Skeletal muscle cell (primary cell): ENCODE measurements at regions not wholly inside any gene's neighbourhood (a gene's known extent, or its start where the extent isn't known, plus 50 kb on each side); places are given as distances from the start of the nearest gene placed in this dataset.

Source experiments
- DNase-seq: peaks from one replicate; pipeline ENCODE4 v3.0.0-alpha.2; 2010; ENCODE audit warnings: low read depth
- H3K4me3 ChIP-seq: 2 replicates; pipeline ENCODE4 v1.5.1; 2011; ENCODE audit warnings: low read depth, mild to moderate bottlenecking, control low read depth, low read length, moderate library complexity

DNA sequence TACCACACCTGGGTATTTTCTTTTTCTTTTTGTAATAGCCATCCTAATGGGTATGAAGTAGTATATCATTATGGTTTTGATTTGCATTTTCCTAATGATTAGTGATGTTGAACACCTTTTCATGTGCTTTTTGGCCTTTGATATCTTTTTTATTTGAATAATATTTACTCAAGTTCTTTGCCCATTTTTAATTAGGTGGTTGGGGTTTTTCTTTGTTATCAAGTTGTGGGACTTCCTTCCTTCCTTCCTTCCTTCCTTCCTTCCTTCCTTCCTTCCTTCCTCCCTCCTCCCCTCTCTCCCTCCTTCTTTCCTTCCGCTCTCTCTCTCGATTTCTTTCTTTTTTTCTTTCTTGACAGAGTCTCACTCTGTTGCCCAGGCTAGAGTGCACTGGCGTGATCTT, 75.0 kb upstream of the PDGFD start:
- no peak for DNase-seq
- H3K4me3 ChIP-seq, result no peak overlapping the region

DNA sequence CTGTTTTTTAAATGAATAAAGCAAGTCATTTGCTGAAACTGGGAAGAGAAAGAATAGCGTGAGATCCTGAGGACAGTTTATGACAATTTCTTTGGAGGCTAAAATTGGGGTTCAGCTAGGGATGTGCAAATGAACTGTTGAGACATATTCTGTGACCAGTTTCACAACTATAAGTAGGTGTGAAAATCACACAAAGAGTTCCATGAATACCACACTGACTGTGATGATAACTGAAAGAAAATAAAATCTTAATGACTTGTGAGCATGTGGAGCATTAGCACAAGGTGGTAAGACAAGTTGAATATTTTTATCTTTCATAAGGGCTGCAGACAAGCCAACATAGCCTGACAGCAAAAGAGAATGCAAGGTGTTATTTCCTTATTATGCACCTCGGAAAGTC, 61.1 kb upstream of the PDGFD start:
- H3K4me3 ChIP-seq, result no peak overlapping the region
- no peak for DNase-seq

DNA sequence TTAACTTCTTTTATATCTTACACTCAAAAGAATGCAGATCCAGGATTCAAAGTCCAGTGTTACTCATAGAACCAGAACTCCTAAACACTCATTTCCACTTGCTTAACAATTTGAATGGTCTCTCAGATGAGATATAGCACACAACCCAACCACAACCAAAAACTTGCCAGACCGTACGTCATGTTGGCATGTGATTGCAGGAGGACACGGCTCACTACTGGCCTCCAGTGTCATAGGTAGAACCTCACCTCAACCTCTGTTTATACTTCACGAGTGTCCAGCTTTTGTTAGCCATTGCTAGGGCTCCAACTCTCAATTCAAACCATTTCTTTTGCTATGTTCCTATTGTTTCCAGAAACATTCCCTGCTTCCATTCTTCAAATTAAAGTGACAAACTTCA, 58.5 kb upstream of the PDGFD start:
- H3K4me3 ChIP-seq, result no peak overlapping the region
- no peak for DNase-seq

DNA sequence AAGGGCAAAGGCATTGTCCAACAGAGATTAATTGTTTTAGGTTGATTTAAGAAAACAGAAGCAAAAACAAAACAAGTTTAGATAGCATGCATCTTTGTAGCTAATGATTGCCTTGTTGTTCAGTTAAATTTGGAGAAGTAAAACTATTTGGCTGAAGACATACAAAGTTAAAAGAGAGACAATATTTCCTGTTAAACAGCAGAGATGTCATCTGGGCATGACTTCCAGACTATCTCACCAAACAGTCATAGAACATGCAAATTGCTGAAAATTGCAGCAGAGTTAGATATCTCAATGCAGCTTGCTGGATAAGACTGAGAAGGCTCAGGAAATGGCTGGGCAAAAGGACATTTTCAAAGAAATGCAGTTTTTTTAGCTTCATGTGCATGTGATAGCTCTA, 57.5 kb upstream of the PDGFD start:
- H3K4me3 ChIP-seq, result no peak overlapping the region
- DNase-seq, result no peak

DNA sequence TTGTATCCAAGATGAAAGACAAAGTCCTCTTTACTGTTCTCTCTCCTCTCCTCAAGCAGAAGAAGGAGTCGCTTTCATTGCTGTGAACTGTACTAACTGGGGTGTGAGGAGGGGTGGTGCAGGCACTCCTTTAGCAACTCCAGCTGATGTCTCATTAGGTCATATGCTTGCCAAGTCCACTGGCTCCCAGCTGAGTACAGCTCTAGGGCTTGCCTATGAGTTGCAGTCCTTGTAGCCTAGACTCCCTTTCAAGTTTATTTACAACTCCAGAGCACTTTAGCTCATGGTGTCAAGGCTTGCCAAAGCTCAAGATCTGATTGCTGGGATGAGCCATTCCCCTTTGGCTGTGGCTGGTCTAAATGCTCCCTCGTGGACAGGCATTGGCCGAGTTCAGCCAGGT, 55.1 kb upstream of the PDGFD start:
- peak; percentile 8 for DNase-seq
- H3K4me3 ChIP-seq, result no peak overlapping the region

DNA sequence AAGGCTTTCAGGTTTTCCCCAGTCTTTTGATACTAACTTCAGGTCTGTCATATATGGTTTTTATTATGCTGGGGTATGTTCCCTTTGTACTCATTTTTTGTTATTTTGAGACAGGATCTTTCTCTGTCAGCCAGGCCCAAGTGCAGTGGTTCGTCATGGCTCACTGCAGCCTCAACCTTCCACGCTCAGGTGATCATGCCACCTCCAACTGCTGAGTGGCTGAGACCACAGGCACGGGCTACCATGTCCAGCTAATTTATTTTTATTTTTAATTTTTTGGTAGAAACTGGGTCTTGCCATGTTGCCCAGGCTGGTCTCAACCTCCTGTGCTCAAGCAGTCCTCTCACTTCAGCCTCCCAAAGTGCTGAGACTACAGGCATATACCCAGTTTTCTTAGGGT, 50.6 kb upstream of the PDGFD start:
- DNase-seq, result no peak
- H3K4me3 ChIP-seq, result no peak overlapping the region
